ENCODE measurements at regions not wholly inside any gene's neighbourhood (a gene's known extent, or its start where the extent isn't known, plus 50 kb on each side); places are given as distances from the start of the nearest gene placed in this dataset.

GRCh38 chr13:53537586-53537985 lies 509.0 kb downstream of the OLFM4 start:
- H3K27me3 Mint-ChIP-seq (ENCODE audit: insufficient read depth) = no peaks in the 10 kb centered on the region

GRCh38 chr13:53545340-53545941 lies 516.8 kb downstream of the OLFM4 start:
- Mint-ChIP-seq H3K4me1 (ENCODE audit: low read depth) (no peaks in the 10 kb centered on the region), H3K4me3 (no peak overlapping the region), H3K9me3 (peaks cover 16% of the 10 kb centered on the region), H3K27ac (no peak overlapping the region), H3K27me3 (ENCODE audit: insufficient read depth) (no peaks in the 10 kb centered on the region), H3K36me3 (ENCODE audit: low read depth) (no peaks in the 10 kb centered on the region)
- intact Hi-C loops (cut with micrococcal nuclease) = no loop called here
- DNase-seq (ENCODE audit: low spot score) = no peak

More at GRCh38 chr13:53537586-53537985, 509.0 kb downstream of the OLFM4 start:
- Mint-ChIP-seq H3K9me3 (peaks cover 3% of the 10 kb centered on the region), H3K36me3 (ENCODE audit: low read depth) (no peaks in the 10 kb centered on the region), H3K4me1 (ENCODE audit: low read depth) (no peaks in the 10 kb centered on the region), H3K27ac (no peak overlapping the region), H3K4me3 (no peak overlapping the region)
- no peak for DNase-seq (ENCODE audit: low spot score)
- intact Hi-C loops (cut with micrococcal nuclease) = no loop called here

- H3K27ac Mint-ChIP-seq = no peak overlapping the region
- intact Hi-C loops (cut with micrococcal nuclease) = no loop called here
- DNase-seq (ENCODE audit: low spot score) = no peak
- no peaks in the 10 kb centered on the region for H3K36me3 Mint-ChIP-seq (ENCODE audit: low read depth)
- H3K4me1 Mint-ChIP-seq (ENCODE audit: low read depth) = no peaks in the 10 kb centered on the region
- no peak overlapping the region for H3K4me3 Mint-ChIP-seq
- no peaks in the 10 kb centered on the region for H3K27me3 Mint-ChIP-seq (ENCODE audit: insufficient read depth)
- H3K9me3 Mint-ChIP-seq = peaks cover 10% of the 10 kb centered on the region
Measured at GRCh38 chr13:53560556-53560955, 531.9 kb downstream of the OLFM4 start.

- Mint-ChIP-seq H3K27ac (no peak overlapping the region), H3K4me3 (no peak overlapping the region), H3K9me3 (peaks cover 10% of the 10 kb centered on the region), H3K4me1 (ENCODE audit: low read depth) (no peaks in the 10 kb centered on the region), H3K36me3 (ENCODE audit: low read depth) (no peaks in the 10 kb centered on the region), H3K27me3 (ENCODE audit: insufficient read depth) (no peaks in the 10 kb centered on the region)
- intact Hi-C loops (cut with micrococcal nuclease) = no loop called here
- DNase-seq (ENCODE audit: low spot score) = no peak
Measured at GRCh38 chr13:53562419-53562818, 533.8 kb downstream of the OLFM4 start.

DNA sequence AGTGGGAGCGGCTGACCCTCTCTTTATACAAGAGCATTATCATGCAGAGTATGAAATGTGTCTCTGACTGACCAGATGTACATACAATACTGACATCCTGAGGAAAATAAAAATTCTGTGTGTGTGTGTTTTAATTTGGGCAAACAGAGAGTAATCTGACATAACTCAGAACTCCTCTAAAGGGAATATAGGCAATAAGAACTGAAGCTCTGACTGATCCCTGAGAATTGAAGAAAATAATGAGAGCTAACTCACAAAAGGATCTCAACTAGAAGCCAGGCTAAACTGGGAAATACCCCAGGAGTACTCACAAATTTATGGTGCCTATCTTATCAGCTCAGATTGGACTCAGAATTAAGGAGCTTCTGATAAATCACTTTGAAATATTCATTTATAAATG lies 539.9 kb downstream of the OLFM4 start:
- Mint-ChIP-seq H3K9me3 (peaks cover 14% of the 10 kb centered on the region), H3K27me3 (ENCODE audit: insufficient read depth) (no peaks in the 10 kb centered on the region), H3K4me3 (no peak overlapping the region), H3K4me1 (ENCODE audit: low read depth) (no peaks in the 10 kb centered on the region), H3K27ac (no peak overlapping the region), H3K36me3 (ENCODE audit: low read depth) (no peaks in the 10 kb centered on the region)
- no peak for DNase-seq (ENCODE audit: low spot score)
- intact Hi-C loops (cut with micrococcal nuclease) = no loop called here

- Mint-ChIP-seq H3K27ac (no peak overlapping the region), H3K4me1 (ENCODE audit: low read depth) (no peaks in the 10 kb centered on the region), H3K36me3 (ENCODE audit: low read depth) (no peaks in the 10 kb centered on the region), H3K27me3 (ENCODE audit: insufficient read depth) (no peaks in the 10 kb centered on the region), H3K4me3 (no peak overlapping the region), H3K9me3 (peaks cover 11% of the 10 kb centered on the region)
- no peak for DNase-seq (ENCODE audit: low spot score)
- intact Hi-C loops (cut with micrococcal nuclease) = no loop called here
Measured at GRCh38 chr13:53569453-53569852, 540.8 kb downstream of the OLFM4 start.

GRCh38 chr13:53601113-53601512 lies 572.5 kb downstream of the OLFM4 start:
- Mint-ChIP-seq H3K4me1 (ENCODE audit: low read depth) (no peaks in the 10 kb centered on the region), H3K27me3 (ENCODE audit: insufficient read depth) (no peaks in the 10 kb centered on the region), H3K9me3 (peaks cover 20% of the 10 kb centered on the region), H3K36me3 (ENCODE audit: low read depth) (no peaks in the 10 kb centered on the region), H3K4me3 (no peak overlapping the region), H3K27ac (no peak overlapping the region)
- intact Hi-C loops (cut with micrococcal nuclease) = no loop called here
- no peak for DNase-seq (ENCODE audit: low spot score)

DNA sequence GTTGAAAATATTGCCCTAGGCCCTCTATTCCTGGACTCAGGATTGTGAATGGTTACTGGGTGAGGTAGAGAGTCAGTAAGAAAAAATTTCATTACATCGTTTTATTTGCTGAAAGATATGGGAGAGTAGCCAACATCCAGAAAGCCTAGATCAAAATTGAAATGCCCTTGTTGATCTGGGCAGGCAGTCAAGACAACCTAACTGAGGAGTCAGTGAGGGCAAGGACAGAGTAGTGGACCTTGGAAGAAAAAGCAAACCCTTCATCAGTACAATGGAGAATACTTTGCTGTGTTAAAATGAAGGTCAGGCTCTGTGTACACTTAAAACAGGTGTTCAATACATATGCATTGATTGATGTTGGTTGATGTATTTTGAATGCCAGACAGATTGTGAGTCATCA lies 576.7 kb downstream of the OLFM4 start:
- H3K36me3 Mint-ChIP-seq (ENCODE audit: low read depth) = no peaks in the 10 kb centered on the region
- no peaks in the 10 kb centered on the region for H3K4me1 Mint-ChIP-seq (ENCODE audit: low read depth)
- intact Hi-C loops (cut with micrococcal nuclease) = no loop called here
- H3K9me3 Mint-ChIP-seq = peaks cover 21% of the 10 kb centered on the region
- DNase-seq (ENCODE audit: low spot score) = no peak
- no peak overlapping the region for H3K4me3 Mint-ChIP-seq
- H3K27me3 Mint-ChIP-seq (ENCODE audit: insufficient read depth) = no peaks in the 10 kb centered on the region
- H3K27ac Mint-ChIP-seq = no peak overlapping the region

DNA sequence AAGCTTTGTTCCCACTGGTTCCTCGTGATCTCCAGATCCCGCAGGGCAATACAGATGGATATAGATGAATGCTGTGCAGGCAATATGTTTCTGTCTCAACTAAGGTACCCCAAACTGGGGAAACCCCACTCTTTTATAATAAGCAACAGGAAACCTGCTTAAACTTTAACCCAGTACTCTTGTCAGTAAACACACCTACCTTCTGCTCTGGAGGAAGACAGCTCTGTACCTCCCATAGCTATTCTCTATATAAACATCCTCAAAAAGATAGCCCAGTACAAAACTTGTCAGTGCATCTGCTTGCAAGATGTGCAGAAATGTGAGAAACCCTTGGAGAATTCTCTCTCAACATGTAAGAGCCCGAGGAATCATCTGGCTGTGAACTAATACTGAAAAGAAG lies 583.6 kb downstream of the OLFM4 start:
- no peak for DNase-seq (ENCODE audit: low spot score)
- Mint-ChIP-seq H3K27me3 (ENCODE audit: insufficient read depth) (no peaks in the 10 kb centered on the region), H3K4me3 (no peak overlapping the region), H3K27ac (no peak overlapping the region), H3K4me1 (ENCODE audit: low read depth) (no peaks in the 10 kb centered on the region), H3K36me3 (ENCODE audit: low read depth) (no peaks in the 10 kb centered on the region), H3K9me3 (peaks cover 8% of the 10 kb centered on the region)
- intact Hi-C loops (cut with micrococcal nuclease) = no loop called here

DNA sequence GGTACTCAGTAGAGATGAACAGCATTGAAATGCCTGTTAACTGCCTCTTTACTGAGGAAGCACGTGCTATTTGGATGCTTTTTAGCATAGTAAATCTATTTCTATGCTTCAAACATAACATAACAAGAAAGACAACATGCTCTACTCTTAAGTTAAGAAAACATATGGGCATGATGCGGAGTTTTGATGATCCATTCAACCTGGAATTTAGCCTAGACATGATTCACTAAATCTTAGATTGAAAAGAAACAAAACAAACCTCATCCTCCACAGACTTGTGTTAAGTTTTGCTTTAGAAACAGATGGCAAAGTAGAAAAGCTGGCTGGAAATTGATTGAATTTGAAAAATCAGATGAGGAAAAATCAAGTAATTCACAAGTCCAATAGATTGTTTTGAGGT lies 593.8 kb downstream of the OLFM4 start:
- no peaks in the 10 kb centered on the region for H3K4me1 Mint-ChIP-seq (ENCODE audit: low read depth)
- H3K27ac Mint-ChIP-seq = no peak overlapping the region
- no peak for DNase-seq (ENCODE audit: low spot score)
- H3K9me3 Mint-ChIP-seq = peaks cover 13% of the 10 kb centered on the region
- no peaks in the 10 kb centered on the region for H3K36me3 Mint-ChIP-seq (ENCODE audit: low read depth)
- no peaks in the 10 kb centered on the region for H3K27me3 Mint-ChIP-seq (ENCODE audit: insufficient read depth)
- intact Hi-C loops (cut with micrococcal nuclease) = no loop called here
- no peak overlapping the region for H3K4me3 Mint-ChIP-seq

DNA sequence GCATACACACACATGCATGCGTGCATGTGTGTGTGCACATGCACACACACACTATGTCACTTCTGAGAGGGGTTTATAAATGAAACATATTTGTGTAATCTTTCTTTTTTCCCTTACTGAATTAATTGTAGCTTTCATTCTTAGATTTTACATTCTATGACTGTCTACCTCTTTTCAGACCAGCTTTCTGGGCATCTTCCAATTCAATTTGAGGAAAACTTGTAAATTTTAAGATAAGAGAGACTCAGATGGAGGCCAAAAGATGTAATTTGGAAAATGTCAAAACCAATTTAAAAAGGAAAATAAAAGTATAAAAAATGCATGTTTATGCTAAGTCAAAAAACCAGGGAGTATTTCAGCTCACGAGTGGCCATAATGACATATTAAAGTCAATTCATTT lies 594.5 kb downstream of the OLFM4 start:
- Mint-ChIP-seq H3K27ac (no peak overlapping the region), H3K4me1 (ENCODE audit: low read depth) (no peaks in the 10 kb centered on the region)
- intact Hi-C loops (cut with micrococcal nuclease) = no loop called here

DNA sequence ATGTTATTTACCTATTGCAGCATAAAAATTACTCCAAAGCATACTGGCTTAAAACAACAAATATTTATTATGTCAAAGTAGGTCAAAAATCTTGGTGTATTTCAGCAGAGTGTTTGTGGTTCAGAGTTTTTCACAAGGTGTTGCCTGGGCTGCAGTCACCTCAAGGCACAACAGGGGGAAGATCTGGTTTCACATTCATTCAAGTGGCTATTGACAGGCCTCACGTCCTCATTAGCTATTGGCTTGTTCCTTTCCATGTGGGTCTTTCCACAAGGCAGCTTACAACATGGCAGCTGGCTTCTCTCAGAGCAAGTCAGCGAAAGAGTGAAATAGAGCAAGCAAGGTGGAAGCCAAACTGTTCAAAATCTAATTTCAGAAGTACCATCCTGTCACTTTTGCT lies 602.9 kb downstream of the OLFM4 start:
- no peaks in the 10 kb centered on the region for H3K27me3 Mint-ChIP-seq (ENCODE audit: insufficient read depth)
- intact Hi-C loops (cut with micrococcal nuclease) = no loop called here
- H3K36me3 Mint-ChIP-seq (ENCODE audit: low read depth) = no peaks in the 10 kb centered on the region
- no peak for DNase-seq (ENCODE audit: low spot score)
- no peaks in the 10 kb centered on the region for H3K4me1 Mint-ChIP-seq (ENCODE audit: low read depth)
- H3K9me3 Mint-ChIP-seq = peaks cover 10% of the 10 kb centered on the region
- no peak overlapping the region for H3K27ac Mint-ChIP-seq
- H3K4me3 Mint-ChIP-seq = no peak overlapping the region

More for the DNA sequence above, 594.5 kb downstream of the OLFM4 start:
- Mint-ChIP-seq H3K27me3 (ENCODE audit: insufficient read depth) (no peaks in the 10 kb centered on the region), H3K36me3 (ENCODE audit: low read depth) (no peaks in the 10 kb centered on the region), H3K9me3 (peaks cover 13% of the 10 kb centered on the region), H3K4me3 (no peak overlapping the region)
- DNase-seq (ENCODE audit: low spot score) = no peak

- peaks cover 15% of the 10 kb centered on the region for H3K9me3 Mint-ChIP-seq
- no peak for DNase-seq (ENCODE audit: low spot score)
- no peaks in the 10 kb centered on the region for H3K4me1 Mint-ChIP-seq (ENCODE audit: low read depth)
- intact Hi-C loops (cut with micrococcal nuclease) = no loop called here
- H3K27ac Mint-ChIP-seq = no peak overlapping the region
- no peaks in the 10 kb centered on the region for H3K36me3 Mint-ChIP-seq (ENCODE audit: low read depth)
- no peak overlapping the region for H3K4me3 Mint-ChIP-seq
- no peaks in the 10 kb centered on the region for H3K27me3 Mint-ChIP-seq (ENCODE audit: insufficient read depth)
Measured at GRCh38 chr13:53638040-53638439, 609.4 kb downstream of the OLFM4 start.

DNA sequence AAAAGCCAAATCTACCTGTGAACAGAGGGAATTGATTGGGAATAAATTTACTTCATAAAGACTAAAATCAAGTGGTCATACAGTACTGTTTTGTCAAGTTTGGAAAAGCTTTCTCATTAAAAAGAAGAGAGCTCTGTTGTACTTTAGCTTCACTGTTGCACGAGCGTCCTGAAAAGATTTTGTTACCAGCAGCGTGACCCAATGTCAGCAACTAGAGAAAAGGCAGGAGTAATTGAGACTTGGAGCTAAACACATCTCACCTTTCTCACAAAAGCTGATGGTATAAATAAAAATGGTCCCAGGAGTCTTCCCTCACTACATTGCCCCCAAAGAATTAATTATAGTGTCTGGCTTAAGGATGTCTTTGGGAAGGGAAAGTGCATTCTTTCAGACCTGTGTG lies 613.7 kb downstream of the OLFM4 start:
- no peaks in the 10 kb centered on the region for H3K27me3 Mint-ChIP-seq (ENCODE audit: insufficient read depth)
- no peak overlapping the region for H3K4me3 Mint-ChIP-seq
- DNase-seq (ENCODE audit: low spot score) = no peak
- intact Hi-C loops (cut with micrococcal nuclease) = no loop called here
- H3K36me3 Mint-ChIP-seq (ENCODE audit: low read depth) = no peaks in the 10 kb centered on the region
- H3K9me3 Mint-ChIP-seq = peaks cover 8% of the 10 kb centered on the region
- H3K4me1 Mint-ChIP-seq (ENCODE audit: low read depth) = no peaks in the 10 kb centered on the region
- no peak overlapping the region for H3K27ac Mint-ChIP-seq
